Activated CD4-positive, alpha-beta T cell treated with anti-CD3 and anti-CD28 coated beads, Interleukin-10, Interleukin-2, amounts not matched to agents 100 ng/mL and 50 ng/mL, durations not matched to agents 16 hours and 8 hours (primary cell): ENCODE measurements at regions not wholly inside any gene's neighbourhood (a gene's known extent, or its start where the extent isn't known, plus 50 kb on each side); places are given as distances from the start of the nearest gene placed in this dataset.
"Not testable (repeated sequence)": the region's sequence is repeated elsewhere in the genome, so short reads cannot be mapped to it uniquely, and the experiment has no call there.

ENCODE experiments used
- DNase-seq: peaks from one replicate; pipeline ENCODE4 v3.0.0-alpha.2; 2020

- DNase-seq: no peak
Measured at GRCh38 chr11:23778971-23779370, 717.9 kb upstream of the LUZP2 start.

- no peak for DNase-seq
Measured at GRCh38 chr11:23780231-23780630, 716.6 kb upstream of the LUZP2 start.

DNA sequence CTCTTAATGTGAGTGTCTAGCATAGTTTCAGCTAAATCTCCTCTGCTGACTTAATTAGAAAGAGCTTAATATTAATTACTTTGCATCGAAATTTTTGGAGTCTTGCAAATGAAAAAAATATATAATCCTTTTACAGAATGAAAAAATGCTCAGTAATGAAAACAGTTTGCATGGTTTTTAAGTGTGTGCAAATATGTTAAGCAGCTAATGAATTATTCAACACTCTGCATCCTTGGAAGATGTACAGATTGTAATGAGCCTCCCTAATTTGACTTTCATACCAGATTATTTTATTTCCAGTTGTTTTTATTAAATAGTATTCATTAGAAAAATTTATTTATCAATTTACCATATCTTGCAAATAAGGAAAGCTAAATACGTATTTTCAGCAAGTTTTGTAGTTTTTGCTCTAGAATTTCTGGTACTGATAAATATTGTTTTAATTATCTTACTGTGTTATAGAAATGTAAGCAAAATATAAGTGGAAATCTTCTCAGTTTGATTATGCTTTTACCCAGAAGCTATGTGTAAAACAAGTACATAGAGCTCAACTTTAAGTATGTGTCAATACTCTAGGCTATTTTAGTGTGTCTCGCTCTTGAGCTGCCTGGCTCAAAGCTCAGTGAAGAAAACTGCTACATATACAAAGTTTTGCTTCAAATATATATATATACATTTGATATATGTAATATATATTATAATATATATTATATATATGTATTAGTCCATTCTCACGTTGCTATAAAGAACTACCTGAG lies 714.9 kb upstream of the LUZP2 start:
- DNase-seq: no peak

DNA sequence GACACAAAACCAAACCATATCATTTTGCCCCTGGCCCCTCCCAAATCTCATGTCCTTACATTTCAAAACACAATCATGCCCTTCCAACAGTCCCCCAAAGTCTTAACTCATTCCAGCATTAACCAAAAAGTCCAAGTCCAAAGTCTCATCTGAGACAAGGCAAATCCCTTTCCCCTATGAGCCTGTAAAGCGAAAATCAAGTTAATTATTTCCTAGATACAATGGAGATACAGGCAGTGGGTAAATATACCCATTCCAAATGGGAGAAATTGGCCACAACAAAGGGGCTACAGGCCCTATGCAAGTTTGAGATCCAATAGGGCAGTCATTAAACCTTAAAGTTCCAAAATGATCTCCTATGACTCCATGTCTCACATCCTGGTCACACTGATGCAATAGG lies 709.9 kb upstream of the LUZP2 start:
- not testable (repeated sequence) for DNase-seq

DNA sequence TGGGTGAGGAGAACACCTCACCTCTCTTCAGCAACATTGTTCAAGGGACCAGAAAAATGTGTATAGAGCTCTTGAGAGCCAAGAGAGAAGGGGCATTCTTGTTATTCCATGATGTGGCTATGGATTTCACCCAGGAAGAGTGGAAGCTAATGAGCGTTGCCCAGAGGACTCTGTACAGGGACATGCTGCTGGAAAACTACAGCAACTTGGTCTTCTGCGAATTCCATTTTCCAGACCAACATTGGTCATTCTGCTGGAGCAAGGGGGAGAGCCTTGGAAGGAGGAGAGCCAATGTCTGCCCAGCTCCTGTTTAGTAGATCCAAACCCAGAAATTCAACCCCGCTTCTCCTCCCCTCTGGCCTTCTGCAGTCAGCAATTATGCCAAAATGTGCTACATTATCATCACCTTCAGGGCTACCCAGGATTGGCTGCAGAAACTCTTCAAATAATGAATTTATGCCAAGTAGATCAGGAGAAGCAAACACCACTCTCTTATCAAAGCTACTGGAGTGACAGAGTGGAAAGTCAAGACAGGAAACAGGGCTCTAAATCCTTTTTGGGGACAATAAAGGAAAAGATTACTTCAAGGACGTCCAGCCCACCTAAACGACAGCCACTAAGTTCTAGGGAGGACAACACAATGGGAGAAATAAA lies 707.5 kb upstream of the LUZP2 start:
- DNase-seq: no peak

- no peak for DNase-seq
Measured at GRCh38 chr11:23789938-23790371, 706.9 kb upstream of the LUZP2 start.

DNA sequence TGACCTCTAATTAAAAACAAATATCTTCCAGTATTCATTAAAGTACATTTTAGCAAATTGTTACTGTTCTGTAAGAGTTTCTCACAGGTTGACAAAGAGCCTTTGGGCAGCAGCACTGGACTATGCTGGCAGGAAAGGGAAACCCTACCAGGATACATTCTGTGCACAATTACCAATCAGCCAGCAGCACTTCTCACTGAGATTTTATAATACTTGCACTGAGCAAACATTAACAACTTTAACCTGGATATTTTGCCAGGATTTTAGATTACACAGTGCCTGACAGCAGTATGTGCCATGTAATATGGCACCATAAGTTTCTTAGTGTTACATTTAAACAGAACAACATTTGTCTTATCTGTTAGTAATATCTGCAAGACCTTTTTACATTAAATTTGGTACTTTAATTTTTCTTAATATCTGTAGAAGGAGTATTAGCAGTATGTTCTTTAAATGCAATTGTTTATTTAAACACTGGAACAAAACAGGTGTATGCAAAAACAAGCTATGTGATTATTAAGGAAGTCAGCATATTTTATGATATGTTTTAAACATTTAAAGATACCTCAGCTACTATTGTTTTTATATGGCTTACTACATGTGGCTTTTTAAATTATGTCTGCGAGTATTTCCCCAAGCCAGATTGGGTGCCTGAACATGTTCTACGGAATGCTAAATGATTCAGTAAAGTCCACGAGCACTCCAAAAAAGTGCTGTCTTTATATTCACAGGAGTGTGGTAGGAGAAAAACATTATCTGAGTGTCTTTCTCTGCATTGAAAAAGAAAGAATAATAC lies 699.0 kb upstream of the LUZP2 start:
- DNase-seq: no peak

GRCh38 chr11:23834306-23834705 lies 662.5 kb upstream of the LUZP2 start:
- not testable (repeated sequence) for DNase-seq

DNA sequence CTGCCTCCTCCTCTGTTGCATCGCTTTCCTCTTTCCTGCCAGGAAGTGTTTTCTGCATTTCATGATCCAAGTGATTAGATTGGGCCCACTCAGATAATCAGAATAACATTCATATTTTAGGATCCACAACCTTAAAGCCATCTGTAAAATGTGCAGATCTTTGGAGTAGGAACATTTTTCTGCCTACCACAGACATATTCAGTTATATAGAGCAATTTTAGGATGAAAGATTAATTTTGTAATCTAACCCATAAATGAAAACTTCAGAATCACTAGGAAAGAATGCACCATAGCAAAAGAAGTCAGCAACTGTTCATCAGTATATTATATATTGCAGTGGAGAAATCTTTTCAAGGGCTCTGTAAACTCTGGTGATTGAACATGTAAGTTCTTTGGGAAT lies 659.9 kb upstream of the LUZP2 start:
- DNase-seq: no peak

GRCh38 chr11:23840872-23841271 lies 656.0 kb upstream of the LUZP2 start:
- no peak for DNase-seq

DNA sequence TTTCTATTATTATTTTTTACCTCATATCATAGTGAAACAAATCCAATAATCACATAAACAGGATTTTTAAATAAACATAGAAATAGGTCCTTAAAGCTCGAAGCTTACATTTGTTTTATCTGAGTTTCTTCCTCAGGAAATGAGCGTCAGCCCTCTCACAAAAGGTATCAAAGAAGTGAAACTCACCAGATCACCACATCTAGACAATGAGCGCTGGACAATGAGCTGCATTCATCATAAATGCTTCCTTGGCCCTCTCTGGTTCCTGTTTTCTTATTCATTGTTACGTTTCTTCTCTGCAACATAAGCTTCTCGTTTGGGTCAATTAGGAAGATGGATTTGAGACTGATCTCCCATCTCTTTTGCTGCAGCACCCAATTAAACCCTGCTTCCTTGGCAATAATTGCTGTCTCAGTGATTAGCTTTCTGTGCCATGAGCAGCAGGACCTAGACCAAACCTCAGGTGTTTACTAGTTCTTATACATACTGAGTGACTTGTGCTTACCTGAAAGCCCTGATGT lies 649.9 kb upstream of the LUZP2 start:
- no peak for DNase-seq

- no peak for DNase-seq
Measured at GRCh38 chr11:23851216-23851615, 645.6 kb upstream of the LUZP2 start.

- DNase-seq: no peak
Measured at GRCh38 chr11:23856654-23857053, 640.2 kb upstream of the LUZP2 start.

GRCh38 chr11:23859087-23859486 lies 637.8 kb upstream of the LUZP2 start:
- no peak for DNase-seq

DNA sequence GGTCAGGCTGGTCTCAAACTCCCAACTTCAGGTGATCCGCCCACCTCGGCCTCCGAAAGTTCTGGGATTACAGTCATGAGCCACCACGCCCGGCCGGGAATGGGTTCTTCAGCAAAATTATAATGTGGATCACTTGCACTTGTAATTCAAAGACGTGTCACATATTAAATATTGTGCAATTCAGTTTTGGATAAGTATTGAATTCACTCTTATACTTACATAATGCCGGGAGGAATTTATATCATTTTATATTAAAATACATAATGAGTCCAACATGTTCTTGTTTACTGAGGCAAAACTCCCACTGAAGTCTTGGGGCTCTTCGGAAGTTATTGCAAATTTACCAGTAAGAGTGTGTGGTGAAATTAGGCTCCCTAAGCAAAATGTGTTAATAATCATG lies 635.2 kb upstream of the LUZP2 start:
- no peak for DNase-seq

GRCh38 chr11:23865341-23865975 lies 631.4 kb upstream of the LUZP2 start:
- no peak for DNase-seq

- no peak for DNase-seq
Measured at GRCh38 chr11:23866641-23867040, 630.2 kb upstream of the LUZP2 start.

DNA sequence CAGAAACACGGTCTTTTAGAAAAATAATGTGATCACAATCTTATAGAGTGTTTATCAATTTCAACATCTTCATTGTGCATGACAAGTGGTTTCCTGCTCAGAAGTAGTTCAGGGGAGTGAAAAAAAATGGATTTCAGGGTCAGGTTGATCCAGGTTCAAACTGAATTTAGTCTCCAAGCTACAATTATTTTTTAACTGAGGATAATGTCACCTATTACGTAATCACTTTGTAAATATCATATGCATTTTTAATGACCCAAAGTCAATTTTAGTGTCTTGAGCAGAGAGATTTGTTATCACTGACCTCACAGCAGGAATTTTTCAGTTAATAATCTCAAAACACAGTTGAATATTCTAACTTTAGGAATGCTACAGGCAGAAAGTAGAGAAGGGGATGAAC lies 627.2 kb upstream of the LUZP2 start:
- DNase-seq: no peak

DNA sequence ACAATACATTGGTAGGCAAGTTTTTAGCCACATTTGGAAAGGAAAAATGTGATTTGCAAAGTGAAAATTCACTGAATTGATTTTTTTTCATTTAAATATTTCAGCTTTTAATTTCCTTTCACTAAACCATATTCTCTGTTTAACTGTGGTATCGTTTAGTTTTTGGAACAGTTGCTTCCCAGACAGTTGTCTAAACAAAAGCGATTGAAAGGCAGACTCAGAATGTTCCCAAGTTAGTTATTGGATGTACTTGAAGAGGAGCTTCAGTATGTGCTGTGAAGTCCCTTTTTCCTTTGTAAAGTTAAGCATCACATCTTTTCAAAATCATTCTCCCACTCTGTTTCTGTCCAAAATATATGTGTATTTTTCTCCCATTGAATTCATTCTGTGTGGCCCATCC lies 623.4 kb upstream of the LUZP2 start:
- no peak for DNase-seq

DNA sequence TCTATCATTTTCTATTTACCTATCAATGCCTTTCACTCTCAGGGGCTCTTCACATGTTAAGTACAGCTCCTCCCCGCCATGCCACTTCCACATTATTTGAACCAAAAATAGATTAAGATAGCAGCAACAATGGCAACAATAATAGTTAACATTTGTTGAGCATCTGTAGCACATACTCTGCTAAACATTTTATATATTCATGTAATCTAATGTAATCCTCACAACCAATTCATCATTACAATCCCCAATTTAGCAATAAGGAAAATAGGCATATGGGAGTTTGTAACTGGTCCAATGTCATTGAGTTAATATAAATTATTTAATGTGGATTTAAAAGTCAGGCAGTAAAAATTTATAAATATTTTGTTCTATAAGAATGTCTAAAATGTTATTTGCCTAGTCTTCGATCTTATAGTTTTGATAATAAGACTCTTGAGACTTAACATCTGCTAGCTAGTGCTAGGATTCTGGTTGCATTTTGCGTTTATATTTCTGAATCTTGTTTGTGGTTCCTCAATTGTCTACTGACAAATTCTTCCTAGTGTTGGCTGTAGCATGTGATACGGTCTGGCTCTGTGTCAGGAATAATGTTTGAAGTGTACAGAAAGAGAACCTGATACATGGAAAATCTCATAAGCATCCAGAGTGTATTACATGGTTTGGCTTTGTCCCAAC lies 621.5 kb upstream of the LUZP2 start:
- DNase-seq: no peak

GRCh38 chr11:23883426-23884048 lies 613.3 kb upstream of the LUZP2 start:
- DNase-seq: not testable (repeated sequence)

DNA sequence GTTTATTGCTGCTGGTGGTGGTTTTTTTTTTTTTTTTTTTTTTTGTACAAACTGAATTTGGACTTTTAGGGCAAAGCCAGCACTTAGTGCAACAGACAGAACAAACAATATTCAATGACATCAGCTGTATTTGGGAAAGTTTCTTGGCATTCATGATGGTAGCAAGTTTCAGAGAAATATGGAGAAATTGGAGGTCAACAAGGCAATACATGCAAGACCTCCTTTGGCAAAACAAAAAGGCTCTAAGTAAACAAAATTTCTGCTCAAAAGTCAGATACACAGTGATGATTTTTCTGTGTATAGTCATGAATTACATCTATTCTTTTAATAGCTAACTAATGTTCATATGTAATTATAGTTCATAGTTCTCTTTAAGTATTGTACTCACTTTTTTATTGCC lies 612.5 kb upstream of the LUZP2 start:
- no peak for DNase-seq
